ENCODE measurements at regions not wholly inside any gene's neighbourhood (a gene's known extent, or its start where the extent isn't known, plus 50 kb on each side); places are given as distances from the start of the nearest gene placed in this dataset.

GRCh38 chr18:34506198-34506597 lies 203.9 kb upstream of the DTNA start:
- no peak overlapping the region for H3K14ac ChIP-seq (replicated peaks; ENCODE audit: low read depth, low read length)
- no peak overlapping the region for H3K9ac ChIP-seq (ENCODE audit: low read depth, low read length)
- no peaks in the 10 kb centered on the region for H3K9me1 ChIP-seq (ENCODE audit: insufficient read depth, low read length)
- H4K8ac ChIP-seq (ENCODE audit: low read depth in 2 of 2, low read length in 2 of 2), result no peak overlapping the region
- TF ChIP-seq POLR2A (IDR thresholded peaks at IDR 0.05; ENCODE audit: low read depth, low read length), result no peak
- TF ChIP-seq ELK1 (IDR thresholded peaks at IDR 0.05; ENCODE audit: borderline replicate concordance, low read depth, low read length), result no peak
- no peak for TF ChIP-seq NFE2L2 (IDR thresholded peaks at IDR 0.05; ENCODE audit: low read depth, low read length)
- no peak for TF ChIP-seq CHD1 (IDR thresholded peaks at IDR 0.05; ENCODE audit: low read depth, low read length)
- TF ChIP-seq CTCF (conservative IDR thresholded peaks at IDR 0.05; ENCODE audit: low read depth, low read length), result no peak
- no peak for TF ChIP-seq BHLHE40 (IDR thresholded peaks at IDR 0.05; ENCODE audit: low read depth, low read length)
- TF ChIP-seq MAFK (IDR thresholded peaks at IDR 0.05; ENCODE audit: low read depth, low read length), result no peak
- TF ChIP-seq RCOR1 (IDR thresholded peaks at IDR 0.05; ENCODE audit: insufficient replicate concordance, low read length), result no peak
- no peak for TF ChIP-seq CEBPB (IDR thresholded peaks at IDR 0.05; ENCODE audit: low read depth, low read length)
- TF ChIP-seq SMC3 (IDR thresholded peaks at IDR 0.05; ENCODE audit: low read depth, low read length), result no peak
- no peak for TF ChIP-seq MAZ (IDR thresholded peaks at IDR 0.05; ENCODE audit: borderline replicate concordance, low read depth, low read length)
- no peak for TF ChIP-seq RFX5 (IDR thresholded peaks at IDR 0.05; ENCODE audit: low read depth, low read length)
- TF ChIP-seq FOS (IDR thresholded peaks at IDR 0.05; ENCODE audit: low read depth, low read length), result no peak
- no peak for TF ChIP-seq RAD21 (IDR thresholded peaks at IDR 0.05; ENCODE audit: low read length)
- no peak for TF ChIP-seq MXI1 (IDR thresholded peaks at IDR 0.05; ENCODE audit: borderline replicate concordance, low read depth, low read length)
- no peak for TF ChIP-seq USF2 (IDR thresholded peaks at IDR 0.05; ENCODE audit: low read depth, low read length)
- POLR2A ChIA-PET (ENCODE audit: unreplicated experiment), result no interaction called here
- no peak overlapping the region for H2BK120ac ChIP-seq (ENCODE audit: low read depth, low read length)
- DNase-seq (no peak), ATAC-seq (ENCODE audit: low read depth) (no peak)
- H4K5ac ChIP-seq (ENCODE audit: low read depth, low read length), result no peak overlapping the region
- no peak overlapping the region for H4K91ac ChIP-seq (ENCODE audit: insufficient read depth, low read depth, low read length)
- H4K20me1 ChIP-seq (ENCODE audit: insufficient read depth, low read length), result no peaks in the 10 kb centered on the region
- dilution Hi-C loops (cut with HindIII; ENCODE audit: low sequenced_read_pairs, unreplicated experiment) (no loop called here), intact Hi-C loops (cut with micrococcal nuclease) (no loop called here), in situ Hi-C loops (cut with MboI; ENCODE audit: low sequenced_read_pairs) (no loop called here)
- no peaks in the 10 kb centered on the region for H3K27me3 ChIP-seq (ENCODE audit: control insufficient read depth, insufficient read depth, low read length)
- H3K4me3 ChIP-seq (ENCODE audit: insufficient read depth, low read depth, low read length), result no peak overlapping the region
- no CpG with 5 or more reads among the region's 1 CpG for whole genome bisulfite sequencing, 2 experiments (ENCODE audit: extremely low coverage in 2 of 2, insufficient read length in 1 of 2)
- H3K27ac ChIP-seq (ENCODE audit: insufficient read depth, low read length), result no peak overlapping the region
- H2BK20ac ChIP-seq (ENCODE audit: low read depth, low read length), result no peak overlapping the region
- no peak overlapping the region for H2AFZ ChIP-seq (replicated peaks; ENCODE audit: low read length, poor library complexity)
- H3K56ac ChIP-seq (ENCODE audit: extremely low read depth, insufficient read depth, low read length), result no peak overlapping the region
- no peaks in the 10 kb centered on the region for H3K36me3 ChIP-seq (ENCODE audit: control insufficient read depth, insufficient read depth, low read length)
- H2BK5ac ChIP-seq (ENCODE audit: low read depth, low read length, poor library complexity, severe bottlenecking), result no peak overlapping the region
- H3K4me2 ChIP-seq (ENCODE audit: low read depth, low read length), result no peak overlapping the region
- no peaks in the 10 kb centered on the region for H3K9me3 ChIP-seq (ENCODE audit: control insufficient read depth, insufficient read depth, low read length)
- H2BK15ac ChIP-seq (ENCODE audit: low read depth, low read length), result no peak overlapping the region
- H3K79me1 ChIP-seq (ENCODE audit: low read depth in 1 of 2, low read length in 2 of 2), result no peaks in the 10 kb centered on the region
- H3K18ac ChIP-seq (ENCODE audit: low read depth, low read length), result no peak overlapping the region
- H3K23ac ChIP-seq (ENCODE audit: low read depth, low read length), result no peak overlapping the region
- no TSS peak for BruUV-seq (replicated peaks)
- CTCF ChIA-PET, result interaction anchor here (0.6 kb wide), 1 partner anchor 391 kb away, joined by 9 read pairs; no protein-coding TSS in a partner anchor
- H3K4ac ChIP-seq (ENCODE audit: low read depth, low read length), result no peak overlapping the region
- H2AK5ac ChIP-seq (ENCODE audit: low read depth, low read length), result no peak overlapping the region
- no peaks in the 10 kb centered on the region for H3K4me1 ChIP-seq (ENCODE audit: control insufficient read depth, insufficient read depth, low read length)
- H2AK9ac ChIP-seq (replicated peaks; ENCODE audit: low read depth, low read length, poor library complexity), result no peak overlapping the region
